K562 (cell line): ENCODE measurements at regions not wholly inside any gene's neighbourhood (a gene's known extent, or its start where the extent isn't known, plus 50 kb on each side); places are given as distances from the start of the nearest gene placed in this dataset.

Experiments
- ATAC-seq: fragments of 200-7000 bp; cut with Tn5 transposase; 3 replicates; pipeline ENCODE4 v1.9.1; 2020; ENCODE audit warnings: moderate library complexity
- BruUV-seq: library from RNA; stranded (reverse); fragments of 400-500 nt; replicated peaks from 2 replicates; lab custom pipeline; 2021; lab: Mats Ljungman, UMichigan
- CTCF ChIA-PET: fragments of 300-600 bp; formaldehyde crosslinking; extraction: SDS; loops from one replicate; lab custom pipeline; 2021; ENCODE audit warnings: low intra/inter-chr PET ratio; lab: Yijun Ruan, JAX
- POLR2A ChIA-PET: fragments of 300-600, 350-650 bp; sonication (Branson Sonifier 250); formaldehyde crosslinking; extraction: SDS; loops from one replicate; lab custom pipeline; 2021; ENCODE audit warnings: antibody characterized with exemption, inconsistent platforms; lab: Yijun Ruan, JAX
- DNase-seq, 4 experiments: peaks; one replicate each; pipeline versions ENCODE4 v3.0.0 to v3.0.0-alpha.2; 2011 to 2018; ENCODE audit warnings: low spot score in 3 of 4, mixed read lengths in 3 of 4; ENCODE audit errors: extremely low read depth in 1 of 4
- FAIRE-seq: peaks from 2 replicates; lab custom pipeline; 2011; peaks lifted over from hg19 to GRCh38; lab: Jason Lieb, UNC
- H2AFZ ChIP-seq: 2 replicates; pipeline ENCODE4 v1.6.0; 2011; ENCODE audit warnings: low read depth, low read length, control low read depth, inconsistent platforms
- H3K27ac ChIP-seq: fragments of 200-600 bp; 3 replicates; pipeline ENCODE4 v1.8.0; 2011; ENCODE audit warnings: low read depth, mild to moderate bottlenecking, control low read depth, inconsistent platforms, low read length, moderate library complexity, mixed read lengths; ENCODE audit errors: extremely low read depth
- H3K27me3 ChIP-seq, 2 experiments: fragments of 300-600 bp in 1 of 2; 2 replicates in 1 of 2; 3 replicates in 1 of 2; pipeline versions ENCODE4 v1.6.0 to v1.8.0; 2011; ENCODE audit warnings: inconsistent platforms in 2 of 2, low read length in 2 of 2, mild to moderate bottlenecking in 1 of 2, mixed read lengths in 1 of 2, moderate library complexity in 1 of 2; ENCODE audit not compliant: control insufficient read depth in 2 of 2, insufficient read depth in 2 of 2
- H3K36me3 ChIP-seq: fragments of 300-600 bp; 3 replicates; pipeline ENCODE4 v1.8.0; 2011; ENCODE audit warnings: mild to moderate bottlenecking, low read length, inconsistent platforms; ENCODE audit not compliant: control insufficient read depth, insufficient read depth
- H3K4me1 ChIP-seq, 2 experiments: fragments of 200-600 bp in 1 of 2; replicated peaks in 1 of 2; 2 replicates in 1 of 2; 3 replicates in 1 of 2; pipeline versions ENCODE4 v1.5.1 to v1.8.0; 2011; ENCODE audit warnings: inconsistent platforms in 2 of 2, low read length in 2 of 2, mild to moderate bottlenecking in 1 of 2, mixed read lengths in 1 of 2, moderate library complexity in 1 of 2; ENCODE audit not compliant: control insufficient read depth in 2 of 2, insufficient read depth in 2 of 2
- H3K4me2 ChIP-seq: 2 replicates; pipeline ENCODE4 v1.6.1; 2011; ENCODE audit warnings: low read length, control low read depth, inconsistent platforms, mixed read lengths; ENCODE audit not compliant: insufficient read depth
- H3K4me3 ChIP-seq: fragments of 200-600 bp; sonication (generic), shearing (Covaris generic); 2 replicates; pipeline ENCODE4 v1.5.1; 2016; ENCODE audit warnings: control low read depth, inconsistent platforms
- H3K79me2 ChIP-seq: fragments of 200-600 bp; 3 replicates; pipeline ENCODE4 v1.8.0; 2011; ENCODE audit warnings: low read length, inconsistent platforms; ENCODE audit not compliant: control insufficient read depth, insufficient read depth
- H3K9ac ChIP-seq, 2 experiments: 2 replicates each; pipeline versions ENCODE4 v1.6.0 to v1.6.1; 2011; ENCODE audit warnings: low read depth in 2 of 2, low read length in 2 of 2, control low read depth in 1 of 2, inconsistent platforms in 1 of 2, mild to moderate bottlenecking in 1 of 2, mixed read lengths in 1 of 2; ENCODE audit not compliant: insufficient read depth in 1 of 2
- H3K9me1 ChIP-seq: one replicate; pipeline ENCODE4 v1.6.0; 2011; ENCODE audit warnings: inconsistent platforms, mild to moderate bottlenecking, low read length, moderate library complexity; ENCODE audit not compliant: control insufficient read depth, insufficient read depth
- H3K9me3 ChIP-seq: replicated peaks from 2 replicates; pipeline ENCODE4 v1.5.1; 2011; ENCODE audit warnings: low read depth, low read length, inconsistent platforms; ENCODE audit not compliant: control insufficient read depth, insufficient read depth
- H4K20me1 ChIP-seq: replicated peaks from 2 replicates; pipeline ENCODE4 v1.6.1; 2011; ENCODE audit warnings: low read length, inconsistent platforms, mixed read lengths; ENCODE audit not compliant: control insufficient read depth, insufficient read depth
- ASH1L ChIP-seq: fragments of 450-650 bp; IDR thresholded peaks from 2 replicates; pipeline ENCODE4 v1.6.1; 2018; ENCODE audit warnings: borderline replicate concordance, mild to moderate bottlenecking, low read depth; ENCODE audit not compliant: partially characterized antibody
- COPS2 ChIP-seq: fragments of 450-650 bp; conservative IDR thresholded peaks from 2 replicates; pipeline ENCODE4 v1.6.1; 2016; ENCODE audit warnings: mild to moderate bottlenecking, moderate library complexity
- CXXC5 ChIP-seq: fragments of 250-450 bp; sonication (Bioruptor Pico); IDR thresholded peaks from 2 replicates; pipeline ENCODE4 v1.8.0; 2022; ENCODE audit warnings: inconsistent platforms, mild to moderate bottlenecking, moderate library complexity
- KAT8 ChIP-seq: fragments of 450-650 bp; IDR thresholded peaks from 2 replicates; pipeline ENCODE4 v1.6.1; 2016; ENCODE audit warnings: low read depth, mild to moderate bottlenecking
- KDM2B ChIP-seq: fragments of 250-450 bp; sonication (Bioruptor Pico); IDR thresholded peaks from 2 replicates; pipeline ENCODE4 v1.8.0; 2021; ENCODE audit warnings: mild to moderate bottlenecking, moderate library complexity
- POLR2AphosphoS5 ChIP-seq: IDR thresholded peaks from 2 replicates; pipeline ENCODE4 v1.6.1; 2011; ENCODE audit warnings: mild to moderate bottlenecking, low read depth, low read length, moderate library complexity; ENCODE audit not compliant: control insufficient read depth, insufficient read depth
- RFX1 ChIP-seq: fragments of 450-650 bp; IDR thresholded peaks from 2 replicates; pipeline ENCODE4 v1.6.1; 2016; ENCODE audit warnings: mild to moderate bottlenecking, moderate library complexity
- TAF9B ChIP-seq: fragments of 450-650 bp; IDR thresholded peaks from 2 replicates; pipeline ENCODE4 v1.6.1; 2018; ENCODE audit warnings: mild to moderate bottlenecking; ENCODE audit not compliant: partially characterized antibody
- WGBS: fragments of 100-300 bp; shearing (Covaris generic); methylation state at CpG from one replicate; pipeline ENCODE4 v1.1.6; 2016; ENCODE audit warnings: low coverage, mixed read lengths; ENCODE audit not compliant: insufficient coverage; ENCODE audit errors: missing lambda C conversion rate; 5-methylcytosine and 5-hydroxymethylcytosine counted together
- in situ Hi-C: fragments of 300-500 bp; cut with MboI; formaldehyde crosslinking; loops from 4 replicates; pipeline ENCODE4 v1.15.0; 2018; ENCODE audit warnings: inconsistent platforms, mixed read lengths
- intact Hi-C: fragments of 100-400 bp; cut with micrococcal nuclease; formaldehyde crosslinking; loops from 2 replicates; pipeline ENCODE4 v1.14.2; 2022
- TF ChIP-seq, protein P1 (sequence below): sonication (generic); formaldehyde crosslinking; IDR thresholded peaks from 2 replicates; pipeline ENCODE4 v1.5.0; 2020; ENCODE audit warnings: missing genetic modification reagents
- TF ChIP-seq, protein P2 (sequence below): fragments of 250-450 bp; sonication (Bioruptor Pico); IDR thresholded peaks from 2 replicates; pipeline ENCODE4 v1.8.0; 2021; ENCODE audit warnings: moderate library complexity, mild to moderate bottlenecking, inconsistent platforms
- TF ChIP-seq, protein P3 (sequence below): fragments of 250-450 bp; sonication (Bioruptor Pico); IDR thresholded peaks from 2 replicates; pipeline ENCODE4 v1.5.0; 2020; ENCODE audit warnings: mild to moderate bottlenecking, borderline replicate concordance
- TF ChIP-seq, protein P4 (sequence below): sonication (generic); formaldehyde crosslinking; IDR thresholded peaks from 2 replicates; pipeline ENCODE4 v1.8.0; 2022; ENCODE audit warnings: missing genetic modification reagents, mild to moderate bottlenecking, moderate library complexity, borderline replicate concordance

DNA sequence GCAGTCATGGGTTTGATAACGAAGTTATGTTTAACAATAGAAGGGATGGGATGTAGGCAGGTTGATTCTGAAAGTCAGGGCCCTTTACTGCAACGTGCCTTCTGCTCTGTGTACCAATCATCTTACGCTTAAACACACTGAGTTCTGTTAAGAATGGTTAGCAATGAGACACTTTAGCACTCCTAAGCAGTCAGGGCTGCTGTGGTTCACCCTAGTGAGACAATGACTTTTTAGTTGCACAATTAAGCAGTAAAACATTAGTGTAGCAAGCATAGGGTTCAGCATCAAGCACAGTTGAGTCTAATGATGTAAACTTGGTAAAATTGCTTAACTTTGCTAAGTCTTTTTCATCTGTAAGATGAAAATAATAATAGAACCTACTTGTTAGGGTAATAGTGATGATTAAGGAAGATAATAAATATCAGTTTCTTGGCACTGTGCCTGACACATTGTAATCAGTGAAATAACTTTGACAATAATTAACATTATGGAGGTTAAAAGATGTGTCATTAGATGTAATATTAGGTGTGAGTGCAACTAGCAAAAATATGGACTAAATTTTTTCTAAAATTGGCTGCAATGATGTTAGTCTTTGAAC is 484.2 kb upstream of the THBS1 start:
- FAIRE-seq (no peak), DNase-seq (no peak), ATAC-seq (no peak)
- no peak overlapping the region for H3K4me2 ChIP-seq
- H3K9ac ChIP-seq, result no peak overlapping the region
- no peak for TF ChIP-seq TAF9B
- TF ChIP-seq, protein P1, sequence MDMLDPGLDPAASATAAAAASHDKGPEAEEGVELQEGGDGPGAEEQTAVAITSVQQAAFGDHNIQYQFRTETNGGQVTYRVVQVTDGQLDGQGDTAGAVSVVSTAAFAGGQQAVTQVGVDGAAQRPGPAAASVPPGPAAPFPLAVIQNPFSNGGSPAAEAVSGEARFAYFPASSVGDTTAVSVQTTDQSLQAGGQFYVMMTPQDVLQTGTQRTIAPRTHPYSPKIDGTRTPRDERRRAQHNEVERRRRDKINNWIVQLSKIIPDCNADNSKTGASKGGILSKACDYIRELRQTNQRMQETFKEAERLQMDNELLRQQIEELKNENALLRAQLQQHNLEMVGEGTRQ, result no peak
- no peaks in the 10 kb centered on the region for H3K9me1 ChIP-seq
- H3K27me3 ChIP-seq, result no peaks in the 10 kb centered on the region; a peak in 1 of 5 replicates
- in situ Hi-C loops (no loop called here), intact Hi-C loops (no loop called here)
- H3K4me1 ChIP-seq, result no peaks in the 10 kb centered on the region
- H3K9me3 ChIP-seq, result no peaks in the 10 kb centered on the region
- H2AFZ ChIP-seq, result no peak overlapping the region
- 0% methylated on average over 3 of the region's 3 CpGs for WGBS
- H3K79me2 ChIP-seq, result no peaks in the 10 kb centered on the region
- BruUV-seq, result no TSS peak
- H3K36me3 ChIP-seq, result no peaks in the 10 kb centered on the region
- ChIA-PET CTCF (no interaction called here), POLR2A (no interaction called here)
- no peak overlapping the region for H3K27ac ChIP-seq
- no peaks in the 10 kb centered on the region for H4K20me1 ChIP-seq
- no peak overlapping the region for H3K4me3 ChIP-seq

DNA sequence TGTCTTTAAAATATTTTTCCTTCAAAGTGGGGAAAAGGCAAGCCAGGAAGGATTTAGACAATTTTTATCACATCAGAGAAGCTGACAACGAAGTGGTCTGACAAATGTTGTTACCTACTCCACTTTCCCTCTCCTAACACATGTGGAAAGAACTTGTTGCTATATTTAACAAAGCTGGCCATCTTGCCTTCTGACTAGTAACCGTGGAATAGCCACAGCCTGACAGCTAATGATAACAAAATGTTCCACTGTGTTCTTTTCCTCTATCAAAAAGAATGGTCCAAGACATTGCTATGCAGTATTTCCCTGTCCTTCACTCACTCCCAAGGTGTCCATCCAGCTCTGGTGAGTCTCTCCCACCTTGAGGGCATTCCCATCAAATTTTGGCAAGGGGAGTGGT is 481.4 kb upstream of the THBS1 start:
- Histone ChIP-seq H3K4me2 (no peak overlapping the region), H3K79me2 (no peaks in the 10 kb centered on the region), H3K36me3 (no peaks in the 10 kb centered on the region), H3K9ac (no peak overlapping the region), H4K20me1 (no peaks in the 10 kb centered on the region), H3K27ac (no peak overlapping the region), H2AFZ (no peak overlapping the region), H3K27me3 (no peaks in the 10 kb centered on the region; a peak in 1 of 5 replicates), H3K9me1 (no peaks in the 10 kb centered on the region), H3K4me3 (no peak overlapping the region), H3K9me3 (no peaks in the 10 kb centered on the region), H3K4me1 (no peaks in the 10 kb centered on the region)
- in situ Hi-C loops (no loop called here), intact Hi-C loops (no loop called here)
- FAIRE-seq, result no peak
- ChIA-PET CTCF (no interaction called here), POLR2A (interaction anchor here (0.7 kb wide), 1 partner anchor 9 kb away, joined by 3 read pairs; no protein-coding TSS in a partner anchor)
- ATAC-seq, result no peak
- BruUV-seq, result no TSS peak
- 0% methylated on average over 2 of the region's 2 CpGs for WGBS
- no peak for DNase-seq
- TF ChIP-seq KAT8 (no peak), POLR2AphosphoS5 (no peak), ASH1L (no peak), CXXC5 (CRISPR knock-in tag) (no peak), COPS2 (no peak), KDM2B (no peak), RFX1 (no peak)
- TF ChIP-seq, protein P2, sequence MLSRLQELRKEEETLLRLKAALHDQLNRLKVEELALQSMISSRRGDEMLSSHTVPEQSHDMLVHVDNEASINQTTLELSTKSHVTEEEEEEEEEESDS (CRISPR knock-in tag), result no peak
- TF ChIP-seq, protein P3, sequence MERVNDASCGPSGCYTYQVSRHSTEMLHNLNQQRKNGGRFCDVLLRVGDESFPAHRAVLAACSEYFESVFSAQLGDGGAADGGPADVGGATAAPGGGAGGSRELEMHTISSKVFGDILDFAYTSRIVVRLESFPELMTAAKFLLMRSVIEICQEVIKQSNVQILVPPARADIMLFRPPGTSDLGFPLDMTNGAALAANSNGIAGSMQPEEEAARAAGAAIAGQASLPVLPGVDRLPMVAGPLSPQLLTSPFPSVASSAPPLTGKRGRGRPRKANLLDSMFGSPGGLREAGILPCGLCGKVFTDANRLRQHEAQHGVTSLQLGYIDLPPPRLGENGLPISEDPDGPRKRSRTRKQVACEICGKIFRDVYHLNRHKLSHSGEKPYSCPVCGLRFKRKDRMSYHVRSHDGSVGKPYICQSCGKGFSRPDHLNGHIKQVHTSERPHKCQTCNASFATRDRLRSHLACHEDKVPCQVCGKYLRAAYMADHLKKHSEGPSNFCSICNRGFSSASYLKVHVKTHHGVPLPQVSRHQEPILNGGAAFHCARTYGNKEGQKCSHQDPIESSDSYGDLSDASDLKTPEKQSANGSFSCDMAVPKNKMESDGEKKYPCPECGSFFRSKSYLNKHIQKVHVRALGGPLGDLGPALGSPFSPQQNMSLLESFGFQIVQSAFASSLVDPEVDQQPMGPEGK, result no peak
- TF ChIP-seq, protein P4, sequence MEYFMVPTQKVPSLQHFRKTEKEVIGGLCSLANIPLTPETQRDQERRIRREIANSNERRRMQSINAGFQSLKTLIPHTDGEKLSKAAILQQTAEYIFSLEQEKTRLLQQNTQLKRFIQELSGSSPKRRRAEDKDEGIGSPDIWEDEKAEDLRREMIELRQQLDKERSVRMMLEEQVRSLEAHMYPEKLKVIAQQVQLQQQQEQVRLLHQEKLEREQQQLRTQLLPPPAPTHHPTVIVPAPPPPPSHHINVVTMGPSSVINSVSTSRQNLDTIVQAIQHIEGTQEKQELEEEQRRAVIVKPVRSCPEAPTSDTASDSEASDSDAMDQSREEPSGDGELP (CRISPR knock-in tag), result no peak
